K562 (cell line): ENCODE measurements at regions not wholly inside any gene's neighbourhood (a gene's known extent, or its start where the extent isn't known, plus 50 kb on each side); places are given as distances from the start of the nearest gene placed in this dataset.

Source experiments
- CREB3L1 ChIP-seq: fragments of 450-650 bp; IDR thresholded peaks from 2 replicates; pipeline ENCODE4 v1.6.1; 2014; ENCODE audit warnings: low read depth, mild to moderate bottlenecking, moderate library complexity, borderline replicate concordance
- E2F3 ChIP-seq: fragments of 250-450 bp; sonication (Bioruptor Pico); IDR thresholded peaks from 2 replicates; pipeline ENCODE4 v1.4.0; 2020; ENCODE audit warnings: mild to moderate bottlenecking
- FOXO4 ChIP-seq: fragments of 450-650 bp; formaldehyde crosslinking; IDR thresholded peaks from 2 replicates; pipeline ENCODE4 v1.4.0; 2020; ENCODE audit warnings: mild to moderate bottlenecking, moderate library complexity
- ZNF41 ChIP-seq: fragments of 250-450 bp; sonication (Bioruptor Pico); conservative IDR thresholded peaks from 2 replicates; pipeline ENCODE4 v1.4.0; 2020; ENCODE audit warnings: mild to moderate bottlenecking
- ZNF699 ChIP-seq: fragments of 250-450 bp; sonication (Bioruptor Pico); IDR thresholded peaks from 2 replicates; pipeline ENCODE4 v1.8.0; 2021; ENCODE audit warnings: mild to moderate bottlenecking, moderate library complexity; ENCODE audit not compliant: insufficient replicate concordance
- TF ChIP-seq, protein P1 (sequence below): fragments of 450-650 bp; IDR thresholded peaks from 2 replicates; pipeline ENCODE4 v1.6.1; 2016; ENCODE audit warnings: mild to moderate bottlenecking

- TF ChIP-seq FOXO4 (CRISPR knock-in tag) (no peak), E2F3 (CRISPR knock-in tag) (no peak), CREB3L1 (no peak), ZNF699 (CRISPR knock-in tag) (no peak), ZNF41 (CRISPR knock-in tag) (no peak)
- TF ChIP-seq, protein P1, sequence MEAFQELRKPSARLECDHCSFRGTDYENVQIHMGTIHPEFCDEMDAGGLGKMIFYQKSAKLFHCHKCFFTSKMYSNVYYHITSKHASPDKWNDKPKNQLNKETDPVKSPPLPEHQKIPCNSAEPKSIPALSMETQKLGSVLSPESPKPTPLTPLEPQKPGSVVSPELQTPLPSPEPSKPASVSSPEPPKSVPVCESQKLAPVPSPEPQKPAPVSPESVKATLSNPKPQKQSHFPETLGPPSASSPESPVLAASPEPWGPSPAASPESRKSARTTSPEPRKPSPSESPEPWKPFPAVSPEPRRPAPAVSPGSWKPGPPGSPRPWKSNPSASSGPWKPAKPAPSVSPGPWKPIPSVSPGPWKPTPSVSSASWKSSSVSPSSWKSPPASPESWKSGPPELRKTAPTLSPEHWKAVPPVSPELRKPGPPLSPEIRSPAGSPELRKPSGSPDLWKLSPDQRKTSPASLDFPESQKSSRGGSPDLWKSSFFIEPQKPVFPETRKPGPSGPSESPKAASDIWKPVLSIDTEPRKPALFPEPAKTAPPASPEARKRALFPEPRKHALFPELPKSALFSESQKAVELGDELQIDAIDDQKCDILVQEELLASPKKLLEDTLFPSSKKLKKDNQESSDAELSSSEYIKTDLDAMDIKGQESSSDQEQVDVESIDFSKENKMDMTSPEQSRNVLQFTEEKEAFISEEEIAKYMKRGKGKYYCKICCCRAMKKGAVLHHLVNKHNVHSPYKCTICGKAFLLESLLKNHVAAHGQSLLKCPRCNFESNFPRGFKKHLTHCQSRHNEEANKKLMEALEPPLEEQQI, result no peak
These were observed 206.7 kb upstream of the TBC1D5 start (continued) for GRCh38 chr3:17949101-17949500.
